PC-9 (cell line): ENCODE measurements at regions not wholly inside any gene's neighbourhood (a gene's known extent, or its start where the extent isn't known, plus 50 kb on each side); places are given as distances from the start of the nearest gene placed in this dataset.

Source experiments
- EZH2 ChIP-seq: fragments of 200-600 bp; sonication (generic); IDR thresholded peaks from 2 replicates; pipeline ENCODE4 v1.8.0; 2017; ENCODE audit warnings: antibody characterized with exemption, low read depth
- TF ChIP-seq, protein P1 (sequence below): fragments of 200-600 bp; sonication (generic); conservative IDR thresholded peaks from 2 replicates; pipeline ENCODE4 v1.6.1; 2017; ENCODE audit warnings: mixed run types, antibody characterized with exemption, mild to moderate bottlenecking, moderate library complexity

GRCh38 chr6:144781836-144782235, 496.7 kb downstream of the UTRN start:
- TF ChIP-seq, protein P1, sequence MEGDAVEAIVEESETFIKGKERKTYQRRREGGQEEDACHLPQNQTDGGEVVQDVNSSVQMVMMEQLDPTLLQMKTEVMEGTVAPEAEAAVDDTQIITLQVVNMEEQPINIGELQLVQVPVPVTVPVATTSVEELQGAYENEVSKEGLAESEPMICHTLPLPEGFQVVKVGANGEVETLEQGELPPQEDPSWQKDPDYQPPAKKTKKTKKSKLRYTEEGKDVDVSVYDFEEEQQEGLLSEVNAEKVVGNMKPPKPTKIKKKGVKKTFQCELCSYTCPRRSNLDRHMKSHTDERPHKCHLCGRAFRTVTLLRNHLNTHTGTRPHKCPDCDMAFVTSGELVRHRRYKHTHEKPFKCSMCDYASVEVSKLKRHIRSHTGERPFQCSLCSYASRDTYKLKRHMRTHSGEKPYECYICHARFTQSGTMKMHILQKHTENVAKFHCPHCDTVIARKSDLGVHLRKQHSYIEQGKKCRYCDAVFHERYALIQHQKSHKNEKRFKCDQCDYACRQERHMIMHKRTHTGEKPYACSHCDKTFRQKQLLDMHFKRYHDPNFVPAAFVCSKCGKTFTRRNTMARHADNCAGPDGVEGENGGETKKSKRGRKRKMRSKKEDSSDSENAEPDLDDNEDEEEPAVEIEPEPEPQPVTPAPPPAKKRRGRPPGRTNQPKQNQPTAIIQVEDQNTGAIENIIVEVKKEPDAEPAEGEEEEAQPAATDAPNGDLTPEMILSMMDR = no peak
- TF ChIP-seq EZH2 = no peak
